ENCODE measurements at regions not wholly inside any gene's neighbourhood (a gene's known extent, or its start where the extent isn't known, plus 50 kb on each side); places are given as distances from the start of the nearest gene placed in this dataset.

- no peak for TF ChIP-seq POLR2A (IDR thresholded peaks at IDR 0.05)
- TF ChIP-seq POLR2AphosphoS5 (IDR thresholded peaks at IDR 0.05): no peak
These were observed 1113.3 kb downstream of the CDH8 start for GRCh38 chr16:60922920-60923319.
